CD4-positive, alpha-beta T cell treated with Interleukin-2 at 100 ng/mL for 4 hours (primary cell): ENCODE measurements at regions not wholly inside any gene's neighbourhood (a gene's known extent, or its start where the extent isn't known, plus 50 kb on each side); places are given as distances from the start of the nearest gene placed in this dataset.

Experiments
- DNase-seq: peaks from one replicate; pipeline ENCODE4 v3.0.0-alpha.2; 2020; ENCODE audit warnings: low spot score

DNA sequence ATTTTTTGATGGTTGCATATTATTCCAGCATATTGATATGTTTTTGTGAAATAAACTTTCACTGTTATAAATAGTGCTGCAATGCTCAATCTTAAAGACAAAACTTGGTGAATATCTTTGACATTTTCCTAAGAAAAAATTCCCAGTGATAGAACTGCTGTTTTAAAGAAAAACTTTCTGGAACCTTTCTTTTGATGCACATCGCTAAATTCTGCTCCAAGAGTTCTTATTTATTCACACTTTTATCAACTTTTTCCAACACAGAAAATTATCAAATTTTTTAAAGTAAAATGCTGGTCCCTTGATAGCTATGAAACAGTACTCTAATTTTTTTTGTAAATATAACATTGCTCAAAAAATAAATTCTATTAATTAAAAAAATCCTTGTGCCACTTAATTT lies 196.6 kb downstream of the HS3ST3A1 start:
- DNase-seq: no peak

- DNase-seq: no peak
Observed at GRCh38 chr17:13403982-13404946, 197.5 kb downstream of the HS3ST3A1 start.

DNA sequence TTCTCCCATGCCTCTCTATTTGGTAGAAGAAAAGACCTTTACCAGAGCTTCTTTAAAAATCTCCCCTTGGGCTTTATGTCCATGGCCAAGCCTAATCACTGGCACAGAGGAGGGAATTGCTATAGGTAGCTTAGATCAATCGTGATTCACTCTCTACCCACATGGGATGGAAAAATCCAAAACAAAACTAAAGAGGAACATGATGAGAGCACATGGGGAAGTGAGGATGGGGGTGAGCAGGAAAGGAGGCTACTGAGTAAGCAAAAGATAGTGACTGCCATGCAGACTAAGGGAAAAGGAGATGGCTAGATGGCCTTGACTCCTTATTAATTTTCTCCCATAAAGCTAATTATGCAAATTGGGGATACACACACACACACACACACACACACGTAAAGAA lies 201.2 kb downstream of the HS3ST3A1 start:
- DNase-seq: no peak

DNA sequence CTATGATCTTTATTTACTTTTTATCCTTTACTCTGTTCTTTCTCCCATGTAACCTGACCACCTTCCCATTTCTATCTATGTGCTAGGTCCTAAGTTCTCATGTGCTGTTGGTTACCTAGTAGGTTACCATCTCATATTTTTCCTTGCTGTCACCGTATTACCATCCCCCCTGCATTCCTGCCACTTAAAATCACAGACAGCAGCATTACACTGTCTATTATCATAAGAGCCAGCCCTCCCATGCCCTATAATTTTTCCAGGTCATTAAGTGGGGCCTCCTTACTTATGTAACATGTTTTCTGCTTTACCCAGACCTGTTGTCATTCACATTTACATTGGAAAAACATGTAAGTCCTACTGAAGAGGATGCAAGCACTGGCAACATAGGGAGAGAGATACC lies 202.9 kb downstream of the HS3ST3A1 start:
- no peak for DNase-seq

- DNase-seq: no peak
Observed at GRCh38 chr17:13398091-13398490, 203.6 kb downstream of the HS3ST3A1 start.

- no peak for DNase-seq
Observed at GRCh38 chr17:13395862-13396261, 205.9 kb downstream of the HS3ST3A1 start.

- no peak for DNase-seq
Observed at GRCh38 chr17:13395346-13395745, 206.4 kb downstream of the HS3ST3A1 start.

DNA sequence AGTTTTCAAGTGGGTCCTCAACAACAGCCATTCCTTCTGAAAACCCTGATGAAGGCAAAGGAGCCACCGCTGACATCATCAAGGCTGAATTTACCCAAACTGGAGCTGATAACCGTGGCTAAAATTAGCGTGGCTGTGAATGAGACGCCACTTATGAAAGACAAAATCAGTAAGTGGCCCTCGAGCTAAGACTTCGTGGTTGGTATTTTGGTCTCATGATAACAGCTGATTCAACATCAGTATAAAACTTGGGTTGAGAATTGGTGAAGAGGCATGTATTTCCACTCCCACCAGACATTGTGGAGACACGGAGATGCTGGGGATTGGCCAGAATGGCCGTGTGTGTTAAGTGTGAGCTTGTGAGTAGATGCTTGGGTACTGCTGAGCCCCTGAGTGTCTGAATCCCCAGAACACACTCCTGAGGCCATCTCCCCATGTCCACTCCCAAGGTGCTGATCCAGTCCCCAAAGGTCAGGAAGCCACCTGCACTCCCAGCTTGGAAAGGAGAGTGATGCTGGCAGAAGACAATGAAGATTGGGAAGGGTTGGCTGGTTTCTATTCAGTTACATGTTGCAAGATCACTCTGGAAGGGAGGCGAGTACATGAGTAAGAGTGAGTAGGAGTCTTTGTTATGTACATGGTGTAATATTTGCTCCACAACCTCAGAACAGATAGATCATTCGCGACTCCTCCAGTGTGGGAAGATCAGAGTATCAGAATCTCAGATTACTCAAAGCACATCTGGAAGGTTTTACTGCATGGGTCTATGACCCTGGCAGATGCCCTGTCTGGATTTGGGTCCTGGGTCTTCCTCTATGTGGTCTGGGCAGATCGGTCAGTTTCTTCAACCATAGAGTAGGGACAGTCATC lies 207.7 kb downstream of the HS3ST3A1 start:
- DNase-seq: no peak

DNA sequence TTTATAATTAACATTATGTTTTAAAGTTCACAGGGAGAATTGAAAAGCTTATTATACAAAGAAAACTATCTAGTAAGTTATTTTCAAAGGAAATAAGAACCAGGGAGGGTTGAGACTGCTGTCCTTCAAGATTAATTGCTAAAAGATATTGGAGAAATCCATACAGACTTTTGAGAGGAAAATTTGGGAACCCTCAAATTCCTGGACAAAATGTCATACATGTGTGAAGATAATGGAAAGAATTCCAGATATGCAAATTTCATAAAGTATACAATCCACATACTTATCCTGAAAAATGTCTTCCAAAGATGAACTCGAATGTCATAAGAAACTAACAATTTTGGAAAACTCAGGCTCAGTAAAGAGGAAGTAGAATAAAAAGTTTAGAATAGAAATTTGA lies 213.8 kb downstream of the HS3ST3A1 start:
- no peak for DNase-seq

GRCh38 chr17:13387236-13387635 lies 214.5 kb downstream of the HS3ST3A1 start:
- DNase-seq: no peak

DNA sequence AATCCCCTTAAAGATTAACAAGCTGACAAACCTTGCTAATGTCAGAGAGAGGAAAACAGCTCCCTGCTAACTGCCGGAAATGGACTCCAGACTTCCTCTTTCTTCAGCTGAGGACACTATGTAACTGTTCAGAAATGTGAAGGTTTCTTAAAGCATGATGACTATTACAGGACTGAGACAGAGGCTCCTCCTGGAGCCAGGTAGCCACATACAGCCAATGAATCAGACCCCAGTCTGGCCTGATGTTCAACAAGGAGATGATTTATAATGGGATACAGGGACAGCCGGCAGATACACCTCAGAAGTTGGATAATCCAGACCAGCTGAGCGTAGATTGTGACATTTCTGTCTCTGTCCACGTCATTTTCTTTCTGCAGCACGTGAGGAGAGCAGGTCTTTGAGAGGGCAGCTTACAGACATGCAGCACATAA lies 216.2 kb downstream of the HS3ST3A1 start:
- DNase-seq: no peak

- no peak for DNase-seq
Observed at GRCh38 chr17:13384626-13385025, 217.1 kb downstream of the HS3ST3A1 start.

DNA sequence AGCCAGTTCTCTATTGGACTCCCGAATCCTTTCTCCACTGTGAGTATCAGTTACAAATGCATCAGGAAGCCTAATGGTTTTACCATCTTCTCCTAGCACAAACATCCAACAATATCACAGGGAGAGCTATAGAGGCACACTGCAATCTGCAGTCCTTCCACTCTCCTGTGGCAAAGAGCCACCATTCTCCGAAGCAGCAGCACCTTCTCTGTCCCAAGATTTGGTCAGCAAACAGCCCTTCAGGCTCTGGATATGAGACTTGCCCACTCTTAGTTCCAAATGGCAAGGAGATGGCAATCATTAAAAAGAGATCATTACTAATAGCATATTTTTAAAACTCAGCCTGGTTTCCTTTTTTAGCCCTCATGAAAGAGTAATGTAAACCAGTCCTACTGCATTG lies 223.4 kb downstream of the HS3ST3A1 start:
- no peak for DNase-seq

DNA sequence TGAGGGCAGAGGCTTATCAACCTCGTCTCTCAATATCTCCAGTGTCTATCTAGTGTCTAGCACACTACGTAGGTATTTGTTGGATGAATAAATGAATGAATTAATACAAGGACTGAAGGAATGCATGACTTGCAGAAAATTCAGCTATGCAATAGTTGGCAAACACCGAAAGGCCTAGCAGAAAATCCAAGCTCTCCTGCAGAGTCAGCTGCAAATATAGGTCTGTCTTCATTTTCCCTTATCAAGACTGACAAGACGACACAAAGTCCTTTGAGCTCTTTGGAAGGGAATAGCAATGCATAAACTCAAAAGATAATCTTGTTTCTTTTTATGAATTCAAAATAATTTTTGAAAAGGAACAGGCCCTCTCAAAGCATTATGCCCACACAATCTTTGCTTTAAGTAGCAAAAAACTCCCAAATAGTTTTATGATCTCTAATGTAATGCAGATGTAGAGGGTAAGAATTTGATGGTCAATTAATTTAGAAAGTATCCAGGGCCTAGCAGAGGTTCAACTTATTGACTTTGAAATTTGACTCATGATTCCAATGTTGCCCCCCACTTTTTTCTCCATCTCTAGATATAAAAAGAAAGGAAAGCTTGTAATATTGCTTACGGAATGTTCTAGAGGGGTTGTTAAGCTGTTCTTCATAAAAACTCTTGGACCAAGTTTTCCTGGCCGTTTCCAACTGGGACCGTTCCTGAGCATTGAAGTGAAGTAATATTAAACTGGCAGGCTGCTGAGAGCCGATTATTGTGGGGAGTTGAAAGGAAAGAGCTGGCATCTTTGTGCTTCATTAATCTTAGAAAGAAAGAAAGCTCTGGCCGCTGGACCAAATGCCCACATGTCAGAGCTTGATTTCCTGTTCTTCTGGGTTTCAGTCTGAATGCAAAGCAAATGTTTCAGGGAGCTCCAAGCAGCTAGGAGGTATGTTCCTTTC lies 227.3 kb downstream of the HS3ST3A1 start:
- no peak for DNase-seq

GRCh38 chr17:13372432-13372831 lies 229.3 kb downstream of the HS3ST3A1 start:
- no peak for DNase-seq

DNA sequence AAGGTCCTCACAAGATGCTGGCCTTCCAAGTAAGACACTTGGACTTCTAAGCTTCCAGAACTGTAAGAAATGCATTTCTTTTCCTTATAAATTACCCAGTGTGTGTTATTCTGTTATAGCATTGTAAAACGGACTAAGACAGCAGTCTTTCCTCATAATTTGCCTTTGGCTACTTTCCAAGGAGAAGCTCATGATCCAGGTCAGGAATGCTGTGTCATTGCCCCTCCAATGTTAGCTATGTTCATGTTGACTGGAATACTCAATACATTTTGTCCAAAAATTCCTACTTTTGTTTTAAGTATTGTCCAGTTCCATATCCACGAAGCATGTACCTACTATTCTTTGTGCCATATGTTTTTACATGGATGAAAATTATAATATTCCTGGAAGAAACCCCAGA lies 234.6 kb downstream of the HS3ST3A1 start:
- no peak for DNase-seq

DNA sequence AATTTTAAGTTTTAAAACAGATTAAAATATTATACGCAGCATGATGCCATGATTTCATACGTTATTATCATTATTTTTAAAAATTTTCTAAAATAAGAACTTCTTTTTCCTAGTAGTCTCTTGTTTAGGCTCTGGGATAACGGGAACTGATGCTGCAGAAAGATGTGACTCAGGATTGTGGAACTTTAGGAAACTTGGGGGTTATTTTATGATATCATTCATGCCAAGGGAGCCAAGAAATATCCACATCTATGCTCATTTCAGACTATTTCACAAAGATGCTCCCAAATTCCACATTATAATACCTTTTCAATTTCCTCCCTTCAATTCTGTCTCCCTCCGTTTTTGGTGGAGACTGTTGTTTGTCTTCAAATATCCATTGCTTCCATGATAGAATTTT lies 236.4 kb downstream of the HS3ST3A1 start:
- DNase-seq: no peak

DNA sequence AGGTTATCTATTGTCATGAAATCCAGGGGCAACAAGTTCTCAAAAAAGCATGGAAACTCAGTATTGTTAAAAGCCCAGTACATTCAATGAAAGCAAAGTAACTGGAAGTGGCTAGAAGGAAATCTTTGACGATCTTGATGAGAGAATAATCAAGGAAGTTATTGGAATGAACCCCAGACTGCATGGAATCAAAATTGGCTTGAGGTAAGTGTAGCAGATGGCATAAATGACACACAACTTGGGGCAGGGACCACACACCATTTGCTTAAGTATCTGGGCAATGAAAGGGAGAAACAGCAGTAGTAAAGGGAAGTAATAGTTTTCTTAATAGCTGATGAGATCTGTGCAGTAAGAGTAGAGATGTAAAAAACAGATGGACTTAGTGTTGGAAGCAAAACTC lies 238.0 kb downstream of the HS3ST3A1 start:
- DNase-seq: no peak

DNA sequence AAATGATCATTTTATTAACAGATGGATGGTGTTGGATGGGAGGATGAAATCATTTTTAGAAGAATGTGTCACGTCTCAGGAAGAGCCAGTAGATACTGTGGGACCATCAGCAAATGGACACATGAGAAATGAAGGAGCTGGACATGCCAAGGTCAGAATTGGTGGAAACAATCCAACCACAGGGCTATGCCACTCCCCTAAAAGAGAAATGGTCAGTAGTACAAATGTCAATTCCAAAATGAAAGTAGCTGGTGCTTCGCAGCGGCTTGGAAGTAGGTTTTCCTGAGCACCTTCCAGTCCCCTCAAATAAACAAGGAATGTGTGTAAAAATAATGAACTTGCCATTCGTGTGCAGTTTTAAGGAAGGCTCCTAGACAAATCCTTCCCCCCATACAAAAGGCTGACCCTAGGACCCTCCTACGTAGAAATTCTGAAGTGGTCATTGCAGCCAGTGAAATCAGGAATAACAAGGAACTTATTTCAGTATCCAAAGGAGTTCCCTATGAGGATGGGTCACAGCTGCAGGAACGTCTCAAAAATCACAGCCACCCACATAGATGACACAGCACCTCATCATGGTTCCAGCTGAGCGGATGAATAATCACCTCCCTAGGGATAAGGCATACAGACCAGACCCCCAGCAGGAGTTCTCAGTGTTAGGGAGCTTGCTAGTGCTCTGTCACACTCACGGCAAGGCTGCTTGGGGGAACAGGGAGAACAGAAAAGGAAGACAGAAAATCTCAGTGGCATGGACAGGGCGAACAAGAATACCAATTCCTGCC lies 239.2 kb downstream of the HS3ST3A1 start:
- DNase-seq: no peak

GRCh38 chr17:13359774-13360173 lies 242.0 kb downstream of the HS3ST3A1 start:
- no peak for DNase-seq

DNA sequence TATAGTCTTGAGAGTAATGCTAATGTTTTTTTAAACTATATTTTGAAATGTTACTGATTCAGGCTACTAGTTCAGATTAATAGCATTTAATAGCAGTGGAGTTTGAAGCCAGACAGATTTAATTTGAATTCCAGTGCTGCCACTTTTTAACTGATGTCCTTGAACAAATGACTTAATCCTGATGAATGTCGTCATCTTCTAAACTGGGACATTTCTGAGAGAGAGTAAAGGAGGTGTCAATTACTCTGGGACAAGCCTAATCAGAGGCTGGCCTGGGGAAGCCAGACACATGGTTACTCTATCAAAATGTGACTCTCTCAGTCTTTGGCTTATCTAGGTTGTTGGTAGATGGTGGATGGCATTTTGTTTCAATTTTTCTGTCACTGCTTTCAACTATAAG lies 246.7 kb downstream of the HS3ST3A1 start:
- no peak for DNase-seq
